H1 (cell line): ENCODE measurements at regions not wholly inside any gene's neighbourhood (a gene's known extent, or its start where the extent isn't known, plus 50 kb on each side); places are given as distances from the start of the nearest gene placed in this dataset.

Experiments used
- BACH1 ChIP-seq: IDR thresholded peaks from 2 replicates; pipeline ENCODE4 v1.6.1; 2012; ENCODE audit warnings: low read length, improper control_type of control experiment
- EZH2 ChIP-seq: fragments of 200-600 bp; sonication (generic); IDR thresholded peaks from 2 replicates; pipeline ENCODE4 v1.7.1; 2012; ENCODE audit warnings: low read depth, mild to moderate bottlenecking, moderate library complexity, low read length, inconsistent platforms; ENCODE audit not compliant: severe bottlenecking
- GABPA ChIP-seq: IDR thresholded peaks from 2 replicates; pipeline ENCODE4 v1.6.1; 2011; ENCODE audit warnings: mild to moderate bottlenecking, low read length, moderate library complexity, borderline replicate concordance; ENCODE audit not compliant: insufficient read depth
- PHF8 ChIP-seq: fragments of 200-600 bp; sonication (generic); conservative IDR thresholded peaks from 2 replicates; pipeline ENCODE4 v1.7.1; 2012; ENCODE audit warnings: low read depth, mild to moderate bottlenecking, inconsistent platforms, low read length, moderate library complexity
- POLR2AphosphoS5 ChIP-seq: IDR thresholded peaks from 2 replicates; pipeline ENCODE4 v1.6.1; 2011; ENCODE audit warnings: low read depth, low read length
- RXRA ChIP-seq: IDR thresholded peaks from 2 replicates; pipeline ENCODE4 v1.6.1; 2011; ENCODE audit warnings: low read depth, mild to moderate bottlenecking, low read length, moderate library complexity; ENCODE audit not compliant: insufficient read depth
- SIX5 ChIP-seq: IDR thresholded peaks from 2 replicates; pipeline ENCODE4 v1.6.1; 2011; ENCODE audit warnings: mild to moderate bottlenecking, low read depth, low read length
- SP2 ChIP-seq: IDR thresholded peaks from 2 replicates; pipeline ENCODE4 v1.6.1; 2012; ENCODE audit warnings: mild to moderate bottlenecking, low read length, inconsistent platforms
- TAF1 ChIP-seq: IDR thresholded peaks from 2 replicates; pipeline ENCODE4 v1.6.1; 2011; ENCODE audit warnings: mild to moderate bottlenecking, low read depth, low read length
- TAF7 ChIP-seq: optimal IDR thresholded peaks from 2 replicates; pipeline ENCODE3; 2011; ENCODE audit warnings: low read depth, mild to moderate bottlenecking, inconsistent platforms, low read length, moderate library complexity, borderline replicate concordance

DNA sequence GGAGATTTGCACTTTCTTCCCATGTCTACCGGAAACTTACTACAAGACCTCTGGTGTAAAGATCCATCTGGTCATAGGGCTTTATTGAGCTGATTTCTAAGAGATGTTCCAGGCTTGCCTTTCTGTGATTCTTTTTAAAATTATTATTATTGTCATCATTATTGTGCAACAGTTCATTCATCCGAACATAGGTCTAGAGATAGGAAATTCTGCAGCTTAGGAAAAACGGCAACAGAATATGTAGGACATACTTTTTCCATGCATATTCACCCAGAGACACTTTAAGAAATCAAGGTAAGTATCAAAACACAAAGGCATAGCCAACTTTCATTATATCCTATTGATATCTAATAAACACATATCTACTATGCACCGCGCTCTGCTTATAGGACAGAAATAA is 378.2 kb upstream of the KLF4 start (continued):
- no peak for TF ChIP-seq RXRA
- no peak for TF ChIP-seq SIX5
- TF ChIP-seq TAF1: no peak
- TF ChIP-seq TAF7: no peak
- TF ChIP-seq PHF8: no peak
- TF ChIP-seq SP2: no peak
- no peak for TF ChIP-seq EZH2
- TF ChIP-seq POLR2AphosphoS5: no peak
- TF ChIP-seq GABPA: no peak
- TF ChIP-seq BACH1: no peak
